ENCODE measurements at regions not wholly inside any gene's neighbourhood (a gene's known extent, or its start where the extent isn't known, plus 50 kb on each side); places are given as distances from the start of the nearest gene placed in this dataset.

- H3K36me3 ChIP-seq = no peaks in the 10 kb centered on the region
- no peaks in the 10 kb centered on the region for H3K9me3 ChIP-seq
- no peaks in the 10 kb centered on the region for H3K4me1 ChIP-seq
- no peak for DNase-seq (ENCODE audit: extremely low spot score in 2 of 2)
- TF ChIP-seq POLR2A (IDR thresholded peaks at IDR 0.05) (no peak), POLR2AphosphoS5 (IDR thresholded peaks at IDR 0.05; ENCODE audit: insufficient read depth in 1 of 2, low read depth in 1 of 2) (no peak)
- H3K27ac ChIP-seq = no peak overlapping the region
- H3K4me3 ChIP-seq = no peak overlapping the region
- H3K27me3 ChIP-seq = no peaks in the 10 kb centered on the region
- intact Hi-C loops (cut with DNase I) = no loop called here
Observed at GRCh38 chr6:91242614-91242949, 655.7 kb upstream of the MAP3K7 start.

DNA sequence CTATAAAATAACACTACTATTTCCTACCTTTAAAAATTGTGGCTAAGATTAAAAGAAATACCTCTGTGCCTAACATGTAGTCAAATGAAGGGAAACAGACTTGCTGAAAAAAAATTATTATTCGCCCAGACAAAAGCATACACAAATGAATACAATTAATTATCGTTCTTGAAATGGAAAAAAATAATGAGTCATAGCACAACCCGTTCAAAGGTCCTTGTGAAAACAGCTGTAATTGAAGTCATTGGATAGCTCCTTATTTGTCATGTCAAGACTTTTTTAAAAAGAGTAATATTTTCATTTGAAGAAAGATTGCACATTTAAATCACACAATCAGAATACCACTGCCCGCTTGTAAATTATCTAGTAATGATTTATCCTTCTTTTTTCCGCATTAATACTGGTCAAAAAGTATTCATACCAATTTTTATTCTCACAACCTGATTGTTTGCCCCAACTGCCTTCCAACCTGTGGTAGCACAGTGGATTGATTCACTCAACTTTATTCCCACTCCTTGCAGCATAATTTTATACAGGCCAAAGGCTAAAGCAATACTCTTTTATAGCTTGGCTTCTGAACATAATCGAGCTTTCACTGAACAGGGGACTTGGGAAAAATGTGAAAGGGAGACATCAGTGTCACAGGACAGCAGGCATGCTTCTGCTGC lies 655.2 kb upstream of the MAP3K7 start:
- TF ChIP-seq POLR2AphosphoS5 (IDR thresholded peaks at IDR 0.05; ENCODE audit: insufficient read depth in 1 of 2, low read depth in 1 of 2) = no peak
- no peak for TF ChIP-seq CTCF (IDR thresholded peaks at IDR 0.05)
- TF ChIP-seq POLR2A (IDR thresholded peaks at IDR 0.05) = no peak

GRCh38 chr6:91240878-91241603 lies 654.2 kb upstream of the MAP3K7 start:
- Histone ChIP-seq H3K9me3 (no peaks in the 10 kb centered on the region), H3K27ac (no peak overlapping the region), H3K4me3 (no peak overlapping the region), H3K27me3 (no peaks in the 10 kb centered on the region), H3K4me1 (no peaks in the 10 kb centered on the region), H3K36me3 (no peaks in the 10 kb centered on the region)
- TF ChIP-seq CTCF (IDR thresholded peaks at IDR 0.05) (no peak), POLR2A (IDR thresholded peaks at IDR 0.05) (no peak), POLR2AphosphoS5 (IDR thresholded peaks at IDR 0.05; ENCODE audit: insufficient read depth in 1 of 2, low read depth in 1 of 2) (no peak)
- intact Hi-C loops (cut with DNase I) = no loop called here
- DNase-seq (ENCODE audit: extremely low spot score in 2 of 2) = no peak

More for the DNA sequence above, 655.2 kb upstream of the MAP3K7 start:
- intact Hi-C loops (cut with DNase I) = no loop called here
- Histone ChIP-seq H3K9me3 (no peaks in the 10 kb centered on the region), H3K4me3 (no peak overlapping the region), H3K36me3 (no peaks in the 10 kb centered on the region), H3K27ac (no peak overlapping the region), H3K27me3 (no peaks in the 10 kb centered on the region), H3K4me1 (no peaks in the 10 kb centered on the region)
- no peak for DNase-seq (ENCODE audit: extremely low spot score in 2 of 2)

GRCh38 chr6:91221072-91221720 lies 634.3 kb upstream of the MAP3K7 start:
- intact Hi-C loops (cut with DNase I) = no loop called here
- no peaks in the 10 kb centered on the region for H3K27me3 ChIP-seq
- H3K27ac ChIP-seq = no peak overlapping the region
- TF ChIP-seq CTCF (IDR thresholded peaks at IDR 0.05) = no peak
- no peak for TF ChIP-seq POLR2AphosphoS5 (IDR thresholded peaks at IDR 0.05; ENCODE audit: insufficient read depth in 1 of 2, low read depth in 1 of 2)
- TF ChIP-seq POLR2A (IDR thresholded peaks at IDR 0.05) = no peak
- no peaks in the 10 kb centered on the region for H3K36me3 ChIP-seq
- H3K4me3 ChIP-seq = no peak overlapping the region
- no peaks in the 10 kb centered on the region for H3K4me1 ChIP-seq
- no peak for DNase-seq (ENCODE audit: extremely low spot score in 2 of 2)
- no peaks in the 10 kb centered on the region for H3K9me3 ChIP-seq

DNA sequence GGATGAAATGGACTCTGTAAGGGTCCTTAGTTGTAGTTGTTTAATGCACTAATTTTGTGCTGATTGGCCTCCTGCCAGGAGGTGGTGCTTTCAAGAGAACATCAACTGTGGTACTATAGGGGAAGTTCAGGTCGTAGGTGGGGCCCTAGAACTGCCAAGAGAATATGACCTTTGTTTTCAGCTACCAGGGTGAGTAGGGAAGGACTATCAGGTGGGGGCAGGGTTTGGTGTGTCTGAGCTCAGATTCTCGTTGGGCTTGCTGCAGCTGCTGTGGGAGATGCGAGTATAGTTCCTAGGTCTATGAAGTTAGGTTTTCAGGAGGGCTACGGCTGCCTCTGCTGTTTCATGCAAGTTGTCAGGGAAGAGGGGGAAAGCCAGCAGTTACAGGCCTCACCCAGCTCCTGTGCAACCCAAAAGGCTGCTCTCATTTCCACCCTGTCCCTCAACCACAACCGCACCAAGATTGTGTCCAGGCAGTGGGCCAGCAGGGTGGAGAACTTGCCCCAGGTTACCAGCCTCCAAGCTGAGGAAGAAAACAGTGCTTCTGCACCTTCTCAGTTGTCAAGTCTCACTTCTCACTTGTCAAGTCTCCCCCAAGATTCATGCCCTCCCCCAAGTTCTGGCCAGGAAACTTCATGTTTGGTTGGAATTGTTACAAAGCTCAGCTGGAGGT lies 626.5 kb upstream of the MAP3K7 start:
- no peak for DNase-seq (ENCODE audit: extremely low spot score in 2 of 2)
- intact Hi-C loops (cut with DNase I) = no loop called here
- Histone ChIP-seq H3K36me3 (no peaks in the 10 kb centered on the region), H3K4me1 (no peaks in the 10 kb centered on the region), H3K4me3 (no peak overlapping the region), H3K27ac (no peak overlapping the region), H3K9me3 (no peaks in the 10 kb centered on the region), H3K27me3 (no peaks in the 10 kb centered on the region)
- TF ChIP-seq CTCF (IDR thresholded peaks at IDR 0.05) (no peak), POLR2AphosphoS5 (IDR thresholded peaks at IDR 0.05; ENCODE audit: insufficient read depth in 1 of 2, low read depth in 1 of 2) (no peak), POLR2A (IDR thresholded peaks at IDR 0.05) (no peak)
